Activated B cell treated with CpG ODN at 0.5 μM for 24 hours (primary cell): ENCODE measurements at regions not wholly inside any gene's neighbourhood (a gene's known extent, or its start where the extent isn't known, plus 50 kb on each side); places are given as distances from the start of the nearest gene placed in this dataset.

Source experiments
- ATAC-seq: fragments of 200-7000 bp; cut with Tn5 transposase; one replicate; pipeline ENCODE4 v1.10.0; 2021; ENCODE audit warnings: low read depth, mild to moderate bottlenecking, moderate library complexity
- CTCF ChIA-PET: fragments of 350-600 bp; sonication (Branson Sonifier 250); formaldehyde crosslinking; loops from one replicate; lab custom pipeline; 2021; ENCODE audit warnings: antibody characterized with exemption; lab: Charles Lee
- POLR2A ChIA-PET: fragments of 350-600 bp; sonication (Branson Sonifier 250); formaldehyde crosslinking; loops from one replicate; lab custom pipeline; 2021; ENCODE audit warnings: antibody characterized with exemption; lab: Charles Lee
- DNase-seq: peaks from one replicate; pipeline ENCODE4 v3.0.0; 2022
- H3K27ac Mint-ChIP-seq: one replicate; pipeline ENCODE4 v1.8.0; 2020; ENCODE audit warnings: mixed read lengths
- H3K27me3 Mint-ChIP-seq: one replicate; pipeline ENCODE4 v1.8.0; 2021; ENCODE audit warnings: mixed read lengths
- H3K36me3 Mint-ChIP-seq: one replicate; pipeline ENCODE4 v1.8.0; 2021; ENCODE audit warnings: low read depth, mixed read lengths
- H3K4me1 Mint-ChIP-seq: one replicate; pipeline ENCODE4 v1.8.0; 2021; ENCODE audit warnings: mixed read lengths
- H3K4me3 Mint-ChIP-seq: one replicate; pipeline ENCODE4 v1.8.0; 2020; ENCODE audit warnings: mild to moderate bottlenecking, mixed read lengths
- H3K9me3 Mint-ChIP-seq: one replicate; pipeline ENCODE4 v1.8.0; 2020; ENCODE audit warnings: mixed read lengths
- intact Hi-C: fragments of 100-400 bp; cut with micrococcal nuclease; formaldehyde crosslinking; loops from one replicate; pipeline ENCODE4 v1.15.1; 2024
- TF ChIP-seq, protein P1 (sequence below): fragments of 200-600 bp; IDR thresholded peaks from one replicate; pipeline ENCODE4 v1.8.0; 2022; ENCODE audit warnings: antibody characterized with exemption, mild to moderate bottlenecking

DNA sequence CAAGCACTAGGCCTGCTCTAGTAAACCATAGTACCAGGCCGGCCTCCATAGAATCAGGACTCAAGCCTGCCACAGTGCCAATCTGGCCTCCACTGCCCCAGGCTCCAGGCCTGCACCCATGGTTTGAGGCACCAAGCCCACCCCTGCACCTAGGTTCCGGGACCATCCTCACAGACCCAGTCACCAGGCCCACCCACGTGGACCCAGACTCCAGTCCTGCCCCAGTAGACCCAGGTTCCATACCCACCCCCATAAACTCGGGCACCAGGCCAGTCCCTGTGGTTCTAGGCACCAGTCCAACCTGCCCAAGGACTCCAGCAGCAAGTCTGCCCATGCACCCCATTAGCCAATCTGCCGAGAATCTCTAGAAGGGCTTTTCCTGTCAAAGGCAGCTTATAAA is 501.8 kb upstream of the TMPO start:
- H3K36me3 Mint-ChIP-seq: no peaks in the 10 kb centered on the region
- ChIA-PET CTCF (no interaction called here), POLR2A (no interaction called here)
- ATAC-seq (no peak), DNase-seq (no peak)
- TF ChIP-seq, protein P1, sequence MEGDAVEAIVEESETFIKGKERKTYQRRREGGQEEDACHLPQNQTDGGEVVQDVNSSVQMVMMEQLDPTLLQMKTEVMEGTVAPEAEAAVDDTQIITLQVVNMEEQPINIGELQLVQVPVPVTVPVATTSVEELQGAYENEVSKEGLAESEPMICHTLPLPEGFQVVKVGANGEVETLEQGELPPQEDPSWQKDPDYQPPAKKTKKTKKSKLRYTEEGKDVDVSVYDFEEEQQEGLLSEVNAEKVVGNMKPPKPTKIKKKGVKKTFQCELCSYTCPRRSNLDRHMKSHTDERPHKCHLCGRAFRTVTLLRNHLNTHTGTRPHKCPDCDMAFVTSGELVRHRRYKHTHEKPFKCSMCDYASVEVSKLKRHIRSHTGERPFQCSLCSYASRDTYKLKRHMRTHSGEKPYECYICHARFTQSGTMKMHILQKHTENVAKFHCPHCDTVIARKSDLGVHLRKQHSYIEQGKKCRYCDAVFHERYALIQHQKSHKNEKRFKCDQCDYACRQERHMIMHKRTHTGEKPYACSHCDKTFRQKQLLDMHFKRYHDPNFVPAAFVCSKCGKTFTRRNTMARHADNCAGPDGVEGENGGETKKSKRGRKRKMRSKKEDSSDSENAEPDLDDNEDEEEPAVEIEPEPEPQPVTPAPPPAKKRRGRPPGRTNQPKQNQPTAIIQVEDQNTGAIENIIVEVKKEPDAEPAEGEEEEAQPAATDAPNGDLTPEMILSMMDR: no peak
- H3K9me3 Mint-ChIP-seq: peaks cover 4% of the 10 kb centered on the region
- H3K27ac Mint-ChIP-seq: no peak overlapping the region
- intact Hi-C loops: no loop called here
- no peak overlapping the region for H3K4me3 Mint-ChIP-seq
- H3K4me1 Mint-ChIP-seq: no peaks in the 10 kb centered on the region
- no peaks in the 10 kb centered on the region for H3K27me3 Mint-ChIP-seq

DNA sequence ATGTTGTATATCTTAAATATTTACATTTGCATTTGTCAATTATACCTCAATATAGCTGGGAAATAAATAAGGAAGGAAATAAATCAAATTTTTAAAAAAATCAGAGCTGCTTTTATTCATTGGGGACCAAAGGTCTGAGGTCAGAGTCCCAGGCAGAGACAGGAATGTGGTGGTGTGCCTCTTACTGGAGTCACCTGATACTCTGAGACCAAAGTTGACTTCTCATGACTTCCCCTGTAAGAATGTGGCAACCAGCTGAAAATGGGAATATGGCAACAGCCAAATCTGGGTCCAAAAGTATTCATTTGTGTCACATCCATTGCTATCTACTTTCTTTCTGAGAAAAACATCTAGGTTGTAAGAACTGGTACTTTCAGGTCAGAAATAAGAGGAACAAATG is 496.6 kb upstream of the TMPO start:
- intact Hi-C loops: no loop called here
- CTCF ChIA-PET: interaction anchor here (0.6 kb wide), 1 partner anchor 920 kb away, joined by 4 read pairs; no protein-coding TSS in a partner anchor
- no peaks in the 10 kb centered on the region for H3K4me1 Mint-ChIP-seq

DNA sequence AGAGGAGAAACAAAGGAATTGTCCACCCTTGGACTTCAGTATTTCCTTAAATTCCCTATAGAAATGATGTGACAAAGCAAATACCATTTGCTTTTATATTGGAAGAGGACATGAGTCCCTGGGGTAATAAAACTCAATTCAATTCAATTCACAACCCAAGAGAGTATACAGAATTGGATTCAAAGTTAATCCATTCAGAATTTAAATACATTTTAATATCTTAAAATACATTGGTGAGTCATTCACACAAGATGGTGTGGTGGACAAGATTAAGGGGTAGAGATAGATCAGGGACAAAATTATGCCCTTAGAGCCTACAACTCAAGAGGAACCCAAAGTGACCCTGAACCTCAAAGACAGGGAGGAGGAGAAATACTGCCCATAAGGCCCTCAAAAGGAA is 495.0 kb upstream of the TMPO start:
- ATAC-seq (no peak), DNase-seq (no peak)
- TF ChIP-seq, protein P1: no peak
- H3K4me1 Mint-ChIP-seq: no peaks in the 10 kb centered on the region
- no peak overlapping the region for H3K27ac Mint-ChIP-seq
- H3K9me3 Mint-ChIP-seq: peaks cover 3% of the 10 kb centered on the region
- H3K4me3 Mint-ChIP-seq: no peak overlapping the region
- H3K36me3 Mint-ChIP-seq: no peaks in the 10 kb centered on the region
- intact Hi-C loops: no loop called here
- ChIA-PET CTCF (no interaction called here), POLR2A (no interaction called here)
- no peaks in the 10 kb centered on the region for H3K27me3 Mint-ChIP-seq

More for the DNA sequence above, 496.6 kb upstream of the TMPO start:
- Mint-ChIP-seq H3K4me3 (no peak overlapping the region), H3K27me3 (no peaks in the 10 kb centered on the region), H3K9me3 (peaks cover 4% of the 10 kb centered on the region), H3K27ac (no peak overlapping the region), H3K36me3 (no peaks in the 10 kb centered on the region)
- POLR2A ChIA-PET: no interaction called here
- TF ChIP-seq, protein P1: no peak
- ATAC-seq (no peak), DNase-seq (no peak)

DNA sequence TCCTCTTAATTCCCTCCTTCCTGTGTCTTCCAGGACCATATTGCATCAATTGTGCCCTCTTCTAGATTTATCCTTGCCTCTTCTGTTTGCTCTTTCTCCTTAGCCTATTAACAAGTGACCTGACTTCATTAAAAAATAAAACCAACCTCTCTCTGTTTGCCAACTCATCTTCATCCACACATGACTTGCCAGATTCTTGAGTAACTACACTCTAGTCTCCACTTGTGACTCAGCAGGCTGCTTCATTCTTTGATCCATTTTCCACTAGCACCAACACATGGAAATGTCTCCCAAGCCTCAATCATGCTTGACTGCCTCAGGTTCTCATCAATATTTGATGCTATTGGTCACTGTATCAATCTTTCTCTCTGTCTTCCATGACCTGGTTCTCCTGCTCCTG is 492.4 kb upstream of the TMPO start:
- intact Hi-C loops: no loop called here
- Mint-ChIP-seq H3K36me3 (no peaks in the 10 kb centered on the region), H3K4me1 (no peaks in the 10 kb centered on the region), H3K9me3 (no peaks in the 10 kb centered on the region), H3K27ac (no peak overlapping the region), H3K27me3 (no peaks in the 10 kb centered on the region), H3K4me3 (no peak overlapping the region)
- POLR2A ChIA-PET: no interaction called here
- TF ChIP-seq, protein P1: no peak
- DNase-seq (no peak), ATAC-seq (no peak)
- CTCF ChIA-PET: no interaction called here

DNA sequence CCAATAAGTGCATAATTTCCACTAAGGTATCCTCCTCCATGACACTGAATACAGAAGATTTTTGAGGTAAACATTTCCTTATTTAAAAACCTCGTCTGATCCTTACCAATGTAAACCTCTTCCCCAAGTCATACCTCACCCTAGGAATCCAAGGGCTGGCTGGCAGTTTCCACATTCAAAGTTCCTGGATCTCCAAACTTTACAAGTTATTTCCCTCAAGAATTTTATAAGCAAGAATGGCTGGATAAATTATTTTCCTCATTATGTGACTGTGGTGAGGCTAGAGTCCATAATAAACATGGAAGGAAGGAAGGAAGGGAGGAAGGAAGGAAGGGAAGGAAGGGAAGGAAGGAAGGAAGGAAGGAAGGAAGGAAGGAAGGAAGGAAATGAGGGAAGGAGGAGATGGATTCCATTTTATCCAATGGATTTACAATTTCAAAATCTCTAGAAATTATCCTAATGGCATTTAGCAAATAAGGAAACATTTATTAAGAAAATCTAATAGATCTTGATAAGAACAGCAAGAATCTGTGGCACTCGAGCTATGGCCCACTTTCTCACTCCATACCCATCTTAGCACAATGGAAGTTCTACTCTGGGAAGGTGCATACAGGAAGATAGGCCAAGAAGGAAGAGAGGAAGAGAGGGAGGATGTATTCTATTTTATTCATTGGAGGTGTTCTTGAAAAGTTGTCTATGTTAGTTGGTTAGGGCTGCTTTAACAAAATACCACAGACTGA is 477.8 kb upstream of the TMPO start:
- no peak for ATAC-seq
- no peak for DNase-seq
- TF ChIP-seq, protein P1: no peak
- Mint-ChIP-seq H3K9me3 (peaks cover 9% of the 10 kb centered on the region), H3K4me3 (no peak overlapping the region), H3K27me3 (no peaks in the 10 kb centered on the region), H3K27ac (no peak overlapping the region), H3K4me1 (no peaks in the 10 kb centered on the region), H3K36me3 (no peaks in the 10 kb centered on the region)
- intact Hi-C loops: no loop called here
- CTCF ChIA-PET: no interaction called here
- POLR2A ChIA-PET: no interaction called here
